ENCODE measurements at regions not wholly inside any gene's neighbourhood (a gene's known extent, or its start where the extent isn't known, plus 50 kb on each side); places are given as distances from the start of the nearest gene placed in this dataset.

DNA sequence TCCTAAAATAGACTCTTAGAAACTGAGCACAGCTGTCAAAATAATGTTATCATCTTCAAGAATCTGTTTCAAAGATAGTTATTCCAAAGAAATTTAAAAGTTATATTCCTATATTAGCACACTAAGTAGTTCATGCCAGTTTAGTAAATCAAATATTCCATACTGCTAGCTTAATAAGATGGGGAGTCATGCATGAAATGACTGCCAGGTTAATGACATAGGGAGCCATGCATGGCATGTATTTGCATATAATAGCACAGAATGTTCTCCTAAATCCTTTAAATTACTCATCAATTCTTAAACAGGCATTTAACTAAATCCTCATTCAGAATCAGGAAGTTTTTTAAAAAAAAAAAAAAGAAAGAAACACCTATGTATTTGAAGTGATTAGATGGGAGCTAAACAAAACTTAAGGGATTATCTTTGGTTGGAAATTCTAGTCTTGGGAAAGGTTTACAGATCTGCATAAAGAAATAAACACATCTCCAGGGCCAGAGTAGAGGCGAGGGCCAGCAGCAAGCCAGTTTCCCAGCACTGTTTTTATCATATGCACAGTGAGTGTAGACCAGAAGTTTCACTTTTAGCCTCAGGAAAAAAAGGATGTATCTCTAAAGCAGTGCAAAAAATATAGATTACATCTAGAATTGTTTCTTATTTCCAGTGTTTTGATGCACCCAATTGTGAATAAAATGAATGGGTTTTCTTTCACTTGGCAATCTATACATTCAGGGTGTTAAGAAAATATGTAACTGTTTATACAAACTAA lies 366.4 kb upstream of the AGTR1 start:
- no peak for DNase-seq

DNA sequence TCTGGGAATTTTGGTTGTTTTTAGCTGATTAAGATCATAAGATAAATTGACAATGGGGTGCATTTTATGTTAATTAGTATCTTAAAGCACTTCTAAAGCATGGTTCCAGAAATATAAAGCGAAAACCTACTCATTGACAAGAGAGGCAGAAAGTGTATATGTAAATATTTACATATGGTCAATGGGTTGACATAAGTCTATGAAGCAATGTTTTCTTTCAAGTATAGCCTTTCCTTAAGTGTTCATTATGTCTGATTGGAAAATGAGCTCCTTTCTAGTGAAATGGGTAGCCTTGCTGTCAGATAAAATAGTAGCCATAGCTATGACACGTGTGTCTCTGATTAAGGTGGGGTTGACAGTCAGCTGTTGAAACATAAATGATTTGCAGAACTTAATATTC lies 365.2 kb upstream of the AGTR1 start:
- DNase-seq = no peak

DNA sequence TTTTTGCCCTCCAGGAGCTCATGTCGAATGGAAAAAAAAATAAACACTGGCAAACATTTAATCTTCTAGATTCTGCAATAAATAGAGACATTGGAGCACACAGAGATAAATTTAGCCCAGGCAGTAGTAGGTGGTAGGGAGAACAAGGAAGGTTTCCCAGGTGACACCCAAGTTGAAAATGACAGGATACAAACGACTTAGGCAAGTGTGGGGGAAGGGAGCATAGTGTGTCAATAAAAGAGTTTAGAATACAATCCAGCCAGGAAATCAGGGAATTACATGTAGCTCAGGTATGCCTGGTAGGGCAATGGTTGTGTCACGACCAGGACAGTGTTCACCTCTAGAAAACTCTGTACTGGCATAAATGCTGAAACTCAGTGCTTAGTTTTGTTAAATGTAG lies 364.6 kb upstream of the AGTR1 start:
- no peak for DNase-seq

DNA sequence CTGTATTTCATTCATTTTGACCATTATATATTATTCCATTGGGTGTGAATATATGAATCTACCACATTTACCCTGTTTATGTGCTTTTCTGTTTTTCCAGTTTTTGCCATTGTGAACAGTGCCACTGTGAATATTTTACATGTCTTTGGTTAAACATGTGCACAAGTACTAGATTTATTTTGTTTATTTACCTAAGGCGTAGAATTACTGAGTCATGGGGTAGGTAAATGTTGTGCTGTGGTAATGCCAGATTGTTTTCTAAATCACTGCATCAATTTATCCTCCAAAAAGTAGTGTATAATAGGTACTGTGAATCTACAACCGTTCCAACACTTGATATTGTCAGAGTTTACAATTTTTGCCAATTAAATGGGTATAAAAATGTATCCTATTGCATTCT lies 362.1 kb upstream of the AGTR1 start:
- no peak for DNase-seq

DNA sequence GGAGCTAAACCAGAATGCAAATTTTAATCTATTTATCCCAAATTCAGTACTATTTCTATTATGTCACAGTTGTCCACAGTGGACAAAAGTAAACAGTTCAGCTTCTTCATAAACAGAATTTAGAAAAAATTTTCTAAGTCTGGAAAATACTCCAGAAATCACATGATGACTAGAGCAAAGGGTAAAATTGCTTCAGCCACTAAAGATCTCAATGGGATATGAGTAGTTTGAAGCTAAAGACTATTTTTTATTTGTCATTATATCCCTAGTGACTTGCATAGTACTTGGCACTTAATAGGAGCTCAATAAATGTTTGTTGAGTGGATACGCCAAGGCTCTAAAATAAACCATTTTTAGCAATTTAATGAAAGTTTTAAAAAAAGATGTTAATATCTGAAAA lies 354.3 kb upstream of the AGTR1 start:
- no peak for DNase-seq

DNA sequence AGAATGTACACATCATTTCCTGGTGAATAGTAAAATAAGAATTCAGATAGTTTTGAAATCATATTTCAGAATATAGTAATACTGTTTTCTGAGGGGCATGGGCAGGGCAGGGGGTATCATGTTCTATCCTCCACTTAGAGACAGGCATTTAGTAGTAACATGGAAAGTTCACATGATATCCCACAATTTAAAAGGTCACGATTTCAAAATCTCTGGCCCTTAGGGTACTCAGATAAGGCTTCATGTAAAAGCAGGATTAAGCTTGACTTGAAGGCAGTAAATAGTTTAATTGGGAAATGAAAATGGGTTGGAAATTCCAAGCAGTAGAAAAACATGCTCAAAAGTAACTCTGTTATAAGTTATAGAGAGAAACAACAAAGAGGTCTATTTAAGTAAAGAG lies 353.2 kb upstream of the AGTR1 start:
- no peak for DNase-seq

DNA sequence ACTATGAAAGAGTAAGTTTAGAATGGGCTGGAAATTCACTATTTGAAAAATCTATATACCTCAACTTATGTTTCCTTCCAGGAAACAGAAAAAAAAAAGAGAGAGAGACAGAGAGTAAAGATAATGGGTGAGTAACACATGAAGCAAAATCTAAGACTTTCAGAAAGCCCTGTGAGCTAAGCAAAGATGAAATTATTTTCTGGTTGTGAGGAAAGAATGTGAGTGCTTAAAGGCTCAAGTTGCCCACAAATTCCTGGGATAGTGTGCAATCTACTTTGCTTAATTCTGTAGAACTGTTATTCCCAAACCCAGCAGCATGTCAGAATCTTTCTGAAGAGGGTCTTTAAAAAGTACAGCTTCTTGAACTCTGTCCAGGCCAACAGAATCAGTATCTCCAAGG lies 337.7 kb upstream of the AGTR1 start:
- DNase-seq = no peak

DNA sequence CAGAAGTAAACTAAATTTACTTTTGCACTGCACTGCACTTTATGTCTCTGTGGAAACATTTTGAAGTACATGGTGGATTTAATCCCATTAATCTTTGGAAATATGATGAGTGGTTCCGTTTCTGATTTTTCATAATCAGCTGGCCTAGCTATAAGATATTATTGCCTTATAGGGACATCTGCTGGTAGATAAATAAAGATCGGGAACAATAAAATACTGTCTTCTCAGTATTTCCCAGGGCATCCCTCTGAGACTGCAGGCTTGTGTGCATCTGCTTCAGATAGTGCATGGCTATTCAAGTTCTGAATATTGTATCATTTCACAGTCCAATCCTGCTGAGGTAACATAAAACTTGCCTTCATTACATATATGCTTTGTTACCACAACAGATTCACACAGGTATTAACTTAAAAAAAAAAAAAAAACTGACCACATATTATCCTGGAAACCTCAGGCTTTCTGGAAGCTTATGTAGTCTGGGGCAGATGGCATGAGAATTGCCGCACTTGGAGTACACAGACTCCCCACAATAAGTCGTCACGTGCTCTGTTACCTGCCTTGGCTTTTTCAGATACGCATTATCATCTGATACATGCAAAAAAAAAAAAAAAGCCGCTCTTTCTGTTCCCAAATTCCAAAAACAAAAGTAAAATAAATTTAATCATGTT lies 330.8 kb upstream of the AGTR1 start:
- no peak for DNase-seq

DNA sequence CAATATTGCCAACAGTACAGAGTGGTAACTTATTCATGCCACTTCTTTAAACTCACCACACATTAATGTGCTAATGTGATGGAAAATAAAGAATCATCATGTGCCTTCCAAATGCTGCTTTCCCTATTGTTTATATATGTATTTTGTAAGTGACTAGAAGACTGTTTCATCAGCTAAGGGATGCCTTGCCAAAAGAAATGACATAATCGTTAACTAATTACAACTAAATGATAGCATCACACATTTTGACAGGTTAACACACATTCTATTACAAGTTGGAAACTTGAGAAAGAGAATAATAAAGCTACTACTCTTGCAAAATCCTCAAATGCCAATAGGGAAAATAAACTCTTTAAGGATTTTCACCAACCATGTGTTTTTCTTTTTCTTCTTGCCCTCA lies 329.9 kb upstream of the AGTR1 start:
- DNase-seq = no peak

DNA sequence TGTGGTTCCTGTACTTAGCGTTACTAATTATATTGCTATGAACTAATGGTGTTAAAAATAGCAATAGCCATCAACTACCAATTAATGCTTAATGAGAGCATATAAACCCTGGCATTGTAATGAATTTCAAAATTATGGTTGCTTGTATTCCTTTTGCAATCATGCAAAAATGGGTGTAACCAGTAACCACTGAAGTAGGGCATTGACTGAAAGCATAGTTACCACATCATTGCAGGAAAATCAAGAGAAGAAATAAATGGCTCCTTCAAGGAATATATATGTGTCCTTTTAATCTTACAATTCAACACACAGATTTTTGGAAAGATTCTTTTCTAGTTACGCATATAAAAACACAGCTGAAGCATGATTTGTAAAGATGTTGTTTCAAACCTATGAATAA lies 328.3 kb upstream of the AGTR1 start:
- no peak for DNase-seq

DNA sequence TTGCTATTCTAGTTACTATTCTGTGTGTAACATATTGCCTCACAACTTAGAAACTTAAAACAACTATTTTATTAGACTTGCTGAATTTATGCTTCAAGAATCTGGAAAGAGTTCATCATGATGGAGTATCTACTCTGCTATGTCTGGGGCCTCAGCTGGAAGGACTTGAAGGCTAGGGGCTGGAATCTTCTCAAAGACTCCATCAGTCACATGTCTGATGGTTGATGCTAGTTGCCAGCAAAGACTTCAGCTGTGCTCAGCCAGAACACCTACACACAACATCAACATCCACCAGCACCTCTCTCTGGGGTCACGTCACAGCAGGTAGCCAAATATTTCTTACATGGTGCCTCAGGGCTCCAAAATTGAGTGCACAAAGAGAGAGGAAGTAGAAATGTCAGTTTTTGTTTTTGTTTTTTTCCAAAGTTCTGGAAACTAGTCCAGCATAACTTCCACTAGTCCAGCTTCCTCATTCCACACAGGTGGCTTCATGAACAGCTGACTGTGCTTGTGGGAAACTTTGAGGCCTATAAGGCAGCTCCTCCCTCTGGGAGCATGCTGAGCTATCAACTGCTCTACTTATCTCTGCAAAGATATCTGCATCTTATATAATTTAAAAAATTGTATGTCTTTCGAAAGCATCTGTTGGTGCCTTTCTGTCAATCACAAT lies 325.4 kb upstream of the AGTR1 start:
- DNase-seq = no peak

DNA sequence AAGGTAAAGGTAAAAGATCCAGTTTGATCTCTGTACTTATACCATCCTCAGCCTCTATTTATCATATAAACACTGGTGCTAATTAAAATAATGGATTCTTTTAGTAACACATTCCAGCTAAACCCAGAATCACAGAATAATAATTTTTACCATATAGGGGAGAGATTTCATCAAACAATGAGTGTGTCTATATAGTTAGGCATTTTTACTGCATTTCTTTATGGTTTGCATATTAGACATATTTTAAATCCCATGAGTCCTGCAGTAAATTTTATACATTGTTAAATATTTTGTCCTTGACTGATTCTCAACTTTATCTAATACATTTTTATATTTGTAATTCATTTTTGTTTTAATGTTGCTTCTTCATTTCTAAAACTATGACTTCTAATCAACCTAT lies 323.7 kb upstream of the AGTR1 start:
- DNase-seq = no peak

DNA sequence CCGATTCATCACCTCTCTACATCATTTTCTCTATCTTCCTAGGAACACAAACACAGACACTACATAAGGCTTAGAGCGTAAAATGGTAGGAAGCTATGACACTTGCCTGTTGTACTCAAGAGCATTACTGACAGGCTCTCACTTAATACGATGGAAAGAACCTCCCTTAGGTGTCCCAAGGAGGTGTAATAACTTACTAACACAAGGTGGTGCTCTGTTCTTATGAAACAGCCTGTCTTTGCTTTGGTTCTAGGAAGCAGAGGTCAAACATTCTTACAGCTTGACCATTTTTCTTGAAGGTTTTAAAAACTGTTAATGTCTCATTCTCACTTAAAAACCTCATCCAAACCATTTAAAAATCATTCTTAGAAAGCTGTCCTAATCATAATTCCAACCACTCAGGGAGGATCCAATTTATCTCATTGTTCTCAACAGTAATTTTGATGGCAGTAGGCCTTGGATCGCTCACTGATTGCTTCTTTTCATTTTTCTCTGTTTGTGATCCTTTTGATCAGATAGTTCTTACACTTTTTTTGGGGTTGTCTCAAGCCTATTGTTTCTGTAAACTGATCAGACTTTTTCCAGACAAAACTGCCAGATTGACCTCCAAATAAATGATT lies 317.8 kb upstream of the AGTR1 start:
- no peak for DNase-seq

DNA sequence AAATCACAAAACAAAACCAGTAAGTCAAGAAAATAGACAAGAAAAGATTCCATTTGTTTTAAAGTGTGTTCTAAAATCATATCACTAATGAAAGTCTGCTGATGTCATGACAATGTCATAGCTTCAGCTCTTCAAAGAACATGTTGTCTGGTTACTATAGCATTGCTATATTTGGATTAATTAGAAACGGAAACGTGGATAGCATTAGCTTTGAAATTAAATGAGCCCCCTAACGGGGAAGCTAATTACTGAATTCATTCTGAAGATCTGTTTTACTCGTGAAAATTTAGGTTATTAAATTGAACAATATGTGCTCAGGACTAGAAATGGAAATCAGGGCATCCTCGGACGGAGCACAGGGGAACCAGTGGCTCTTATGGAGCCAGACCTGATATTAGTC lies 316.7 kb upstream of the AGTR1 start:
- DNase-seq = no peak

DNA sequence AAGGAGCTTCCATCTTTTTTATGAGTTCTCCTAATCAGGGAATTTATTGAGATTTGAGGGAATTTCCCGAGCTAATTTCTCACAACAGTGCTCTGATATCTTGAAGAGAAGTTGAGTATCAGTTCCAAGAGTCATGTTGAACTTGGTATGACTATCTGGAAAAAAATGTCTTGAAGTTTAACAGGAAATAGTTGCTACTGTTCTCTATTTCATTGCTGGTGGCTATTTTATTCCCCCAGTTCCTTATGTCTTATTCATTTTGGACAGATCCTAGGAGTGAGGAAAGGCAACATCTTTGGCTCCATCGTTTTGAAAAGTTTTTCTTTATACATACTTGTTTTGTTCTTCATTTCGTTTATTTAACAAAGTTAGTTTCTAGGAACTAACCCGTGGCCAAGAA lies 307.8 kb upstream of the AGTR1 start:
- DNase-seq = no peak

DNA sequence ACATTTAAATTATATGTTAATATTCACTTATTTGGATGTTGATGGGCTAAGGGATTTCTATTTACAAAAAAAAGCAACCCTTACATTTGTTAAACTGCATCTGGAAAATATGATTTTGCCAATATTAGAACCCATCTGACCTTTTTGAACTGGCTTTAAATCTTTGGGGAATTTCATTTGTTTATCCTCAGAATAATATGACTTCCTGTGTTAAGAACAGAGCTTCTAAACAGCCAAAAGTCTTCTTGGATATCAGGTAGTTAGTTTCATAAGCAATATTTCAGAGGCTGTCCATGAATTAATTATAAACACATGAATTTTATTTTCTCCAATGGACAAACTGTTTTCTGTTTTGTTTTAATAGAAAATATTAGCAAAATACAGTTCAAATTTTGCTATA lies 301.9 kb upstream of the AGTR1 start:
- no peak for DNase-seq

DNA sequence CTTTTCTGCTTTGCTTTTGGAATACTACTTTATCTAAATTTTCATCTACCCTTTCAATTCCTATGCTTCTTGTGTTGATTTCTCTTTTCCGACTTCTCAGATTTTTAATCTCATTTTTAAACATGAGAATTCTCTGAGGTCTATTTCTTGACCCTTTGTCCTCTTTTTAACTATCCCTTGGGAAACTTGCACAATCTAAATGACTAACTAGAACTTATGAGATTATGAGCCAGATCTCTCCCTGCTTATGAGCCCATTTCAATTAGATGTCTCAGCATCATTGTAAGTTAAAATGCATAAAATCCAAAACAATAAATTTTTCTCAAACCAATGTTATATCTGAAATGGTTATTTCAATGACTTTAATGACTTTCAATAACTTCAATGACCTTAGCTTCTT lies 296.9 kb upstream of the AGTR1 start:
- DNase-seq = no peak

DNA sequence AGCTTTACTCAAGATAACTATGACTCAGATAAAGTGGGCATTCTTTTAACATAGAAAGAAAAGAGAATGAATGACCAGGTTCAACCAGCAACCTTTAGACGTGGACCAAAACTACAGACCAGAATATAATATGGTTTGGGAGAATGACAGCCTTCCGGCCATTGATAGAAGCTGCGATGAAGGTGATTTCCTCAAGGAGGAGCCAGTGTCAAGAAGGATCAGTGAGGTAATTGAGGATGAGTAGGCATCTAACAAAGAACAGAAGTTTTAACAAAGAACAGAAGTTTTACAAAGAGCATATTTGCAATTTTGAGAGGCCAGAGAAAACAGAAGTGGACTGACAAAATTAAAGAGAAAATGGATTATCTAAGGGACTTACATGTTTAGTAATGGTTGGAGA lies 289.0 kb upstream of the AGTR1 start:
- DNase-seq = no peak

DNA sequence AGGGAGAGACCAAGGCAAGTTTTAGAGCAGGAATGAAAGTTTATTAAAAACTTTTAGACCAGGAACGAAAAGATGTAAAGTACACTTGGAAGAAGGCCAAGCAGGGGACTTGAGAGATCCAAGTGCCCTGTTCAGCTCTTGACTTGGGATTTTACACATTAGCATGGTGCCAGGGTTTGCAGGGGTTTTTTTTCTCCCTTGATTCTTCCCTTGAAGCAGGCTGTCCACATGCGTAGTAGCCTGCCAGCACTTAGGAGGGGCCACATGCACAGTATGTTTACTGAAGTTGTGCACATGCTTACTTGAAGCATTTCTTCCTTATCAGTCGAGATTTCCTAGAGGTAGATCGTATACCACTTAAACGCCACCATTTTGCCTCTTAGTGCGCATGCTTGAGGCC lies 277.5 kb upstream of the AGTR1 start:
- DNase-seq = no peak

DNA sequence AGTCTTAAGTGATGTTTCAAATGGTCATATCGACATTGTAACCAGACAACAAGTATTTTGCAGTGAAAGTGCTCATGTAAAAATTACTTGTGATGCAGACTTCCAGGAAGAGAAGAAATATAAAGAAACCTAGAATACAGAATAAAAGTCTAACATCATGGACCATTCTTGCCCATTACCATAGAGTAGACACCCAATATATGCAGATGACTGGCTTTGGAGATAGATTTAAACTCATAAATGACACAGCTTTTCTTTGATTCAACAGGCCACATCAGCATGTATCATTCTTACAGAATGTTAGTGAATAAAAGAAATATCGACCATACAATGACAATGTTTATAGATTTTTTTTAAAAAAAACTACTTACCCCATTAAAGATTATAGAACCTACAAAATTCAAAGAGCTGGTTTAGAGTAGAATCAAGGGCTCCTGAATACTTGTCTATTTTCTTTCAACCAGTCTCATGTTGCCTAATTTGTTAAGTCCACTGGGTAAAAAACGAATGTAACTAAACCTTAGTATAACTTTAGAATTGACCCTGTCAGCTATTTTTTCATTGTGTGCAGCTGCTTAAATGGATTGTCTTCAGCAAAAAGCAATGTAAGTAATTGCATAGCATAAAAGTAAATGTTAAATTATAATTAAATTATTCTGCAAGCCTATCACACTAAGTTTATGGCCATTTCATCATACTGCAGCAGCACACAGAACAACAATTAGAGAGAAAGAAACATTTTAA lies 268.7 kb upstream of the AGTR1 start:
- no peak for DNase-seq

DNA sequence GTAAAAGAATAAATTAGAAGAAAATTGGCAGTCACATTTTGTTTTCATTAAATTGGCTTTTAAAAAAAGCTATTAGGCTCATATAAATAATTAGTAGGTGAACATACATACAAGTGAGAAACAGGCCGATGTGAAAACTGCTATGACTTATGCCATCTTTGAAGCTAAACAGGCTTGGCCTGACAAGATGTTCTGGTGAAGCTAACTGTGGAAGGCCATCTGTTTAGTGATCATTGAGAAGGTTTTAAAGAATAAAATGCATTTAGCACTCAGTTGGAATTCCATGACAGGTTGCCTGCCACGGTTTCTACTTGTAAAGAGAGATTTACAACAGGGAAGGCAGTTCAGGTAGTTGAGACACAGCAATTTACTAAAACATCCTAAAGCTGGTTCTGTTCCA lies 264.0 kb upstream of the AGTR1 start:
- no peak for DNase-seq

DNA sequence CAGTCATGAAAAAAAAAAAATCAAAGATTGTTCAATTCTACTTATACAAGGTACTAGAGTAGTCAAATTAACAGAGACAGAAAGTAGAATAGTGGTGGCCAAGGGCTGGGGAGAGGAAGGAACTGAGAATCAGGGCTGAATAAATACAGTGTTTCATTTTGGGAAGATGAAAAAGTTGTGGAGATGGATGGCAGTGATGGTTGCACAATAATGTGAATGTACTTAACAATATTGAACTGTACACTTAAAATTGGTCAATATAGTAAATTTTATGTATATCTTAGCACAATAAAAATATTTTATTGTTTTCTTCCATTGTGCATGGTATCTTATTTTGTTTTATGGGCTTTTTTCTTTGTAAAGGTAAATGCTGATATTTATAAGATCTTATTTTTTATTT lies 262.2 kb upstream of the AGTR1 start:
- no peak for DNase-seq

DNA sequence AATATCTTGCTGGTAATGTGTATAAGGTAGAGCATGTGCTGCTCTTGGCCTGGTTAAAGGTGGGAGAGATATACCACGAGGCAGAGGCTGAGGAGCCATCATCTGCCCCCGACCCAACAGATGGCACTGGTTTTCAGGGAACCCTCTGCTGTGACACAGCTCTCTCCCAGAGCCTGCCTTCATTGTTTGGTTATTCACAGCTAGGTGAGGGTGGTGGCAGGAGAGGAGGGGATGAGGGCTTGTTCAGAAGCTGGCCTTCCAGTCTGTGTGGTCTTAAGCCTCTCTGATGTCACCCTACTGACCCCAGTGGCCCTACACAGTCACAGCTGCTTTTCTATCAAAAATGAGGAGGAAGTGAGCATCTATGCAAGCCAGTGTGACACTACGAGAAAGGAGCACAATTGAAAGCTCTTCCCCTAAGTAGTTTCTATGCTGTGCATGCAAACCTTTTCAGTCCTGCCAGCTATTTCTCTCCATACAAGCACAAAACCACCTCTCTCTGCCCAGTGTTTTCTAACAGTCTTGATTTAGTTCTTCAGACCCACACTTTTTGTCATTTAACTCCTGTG lies 258.4 kb upstream of the AGTR1 start:
- DNase-seq = no peak
